IMR-90 (cell line): ENCODE measurements at regions not wholly inside any gene's neighbourhood (a gene's known extent, or its start where the extent isn't known, plus 50 kb on each side); places are given as distances from the start of the nearest gene placed in this dataset.

Source experiments
- ATAC-seq: fragments of 200-7000 bp; cut with Tn5 transposase; 2 replicates; pipeline ENCODE4 v1.9.1; 2020; ENCODE audit warnings: low read depth, mild to moderate bottlenecking, moderate library complexity
- BruUV-seq: library from RNA; stranded (reverse); fragments of 400-500 nt; replicated peaks from 2 replicates; lab custom pipeline; 2021; lab: Mats Ljungman, UMichigan
- CTCF ChIA-PET: fragments of 300-600 bp; formaldehyde crosslinking; extraction: SDS; loops from one replicate; lab custom pipeline; 2021; ENCODE audit warnings: antibody characterized with exemption; lab: Yijun Ruan, JAX
- POLR2A ChIA-PET: fragments of 300-600 bp; sonication (Branson Sonifier 250); formaldehyde crosslinking; loops from one replicate; lab custom pipeline; 2022; ENCODE audit warnings: antibody characterized with exemption; ENCODE audit not compliant: unreplicated experiment; lab: Charles Lee
- DNase-seq: peaks from one replicate; pipeline ENCODE4 v3.0.0; 2013
- H2AFZ ChIP-seq: replicated peaks from 2 replicates; pipeline ENCODE3; 2013; ENCODE audit warnings: low read length, mild to moderate bottlenecking; ENCODE audit not compliant: poor library complexity
- H2AK5ac ChIP-seq: 2 replicates; pipeline ENCODE4 v1.6.1; 2013; ENCODE audit warnings: low read depth, low read length, inconsistent platforms
- H2AK9ac ChIP-seq: replicated peaks from 2 replicates; pipeline ENCODE3; 2013; ENCODE audit warnings: mild to moderate bottlenecking, low read depth, low read length, moderate library complexity; ENCODE audit not compliant: poor library complexity
- H2BK120ac ChIP-seq: 2 replicates; pipeline ENCODE4 v1.6.1; 2013; ENCODE audit warnings: low read depth, low read length, inconsistent platforms
- H2BK15ac ChIP-seq: 3 replicates; pipeline ENCODE4 v1.6.1; 2013; ENCODE audit warnings: low read depth, low read length, inconsistent platforms
- H2BK20ac ChIP-seq: 2 replicates; pipeline ENCODE4 v1.6.1; 2013; ENCODE audit warnings: low read depth, mild to moderate bottlenecking, inconsistent platforms, low read length, moderate library complexity
- H2BK5ac ChIP-seq: 2 replicates; pipeline ENCODE4 v1.6.1; 2013; ENCODE audit warnings: mild to moderate bottlenecking, low read depth, low read length, inconsistent platforms; ENCODE audit not compliant: poor library complexity, severe bottlenecking
- H3K14ac ChIP-seq: replicated peaks from 2 replicates; pipeline ENCODE4 v1.6.1; 2013; ENCODE audit warnings: low read depth, low read length, inconsistent platforms
- H3K18ac ChIP-seq: 2 replicates; pipeline ENCODE4 v1.6.1; 2013; ENCODE audit warnings: low read depth, low read length, control low read depth
- H3K23ac ChIP-seq: 2 replicates; pipeline ENCODE4 v1.6.1; 2013; ENCODE audit warnings: low read depth, low read length, inconsistent platforms
- H3K27ac ChIP-seq: 2 replicates; pipeline ENCODE4 v1.5.1; 2013; ENCODE audit warnings: mild to moderate bottlenecking, control low read depth, low read length; ENCODE audit not compliant: insufficient read depth
- H3K27me3 ChIP-seq: 2 replicates; pipeline ENCODE4 v1.6.1; 2013; ENCODE audit warnings: low read length; ENCODE audit not compliant: control insufficient read depth, insufficient read depth
- H3K36me3 ChIP-seq: 2 replicates; pipeline ENCODE4 v1.6.1; 2013; ENCODE audit warnings: low read length, mixed read lengths; ENCODE audit not compliant: control insufficient read depth, insufficient read depth
- H3K4ac ChIP-seq: 2 replicates; pipeline ENCODE4 v1.6.1; 2013; ENCODE audit warnings: low read depth, low read length, inconsistent platforms
- H3K4me1 ChIP-seq: 2 replicates; pipeline ENCODE4 v1.6.1; 2013; ENCODE audit warnings: low read length, mixed read lengths; ENCODE audit not compliant: control insufficient read depth, insufficient read depth
- H3K4me2 ChIP-seq: 2 replicates; pipeline ENCODE4 v1.6.1; 2013; ENCODE audit warnings: low read depth, mild to moderate bottlenecking, control low read depth, low read length, moderate library complexity
- H3K4me3 ChIP-seq: 2 replicates; pipeline ENCODE4 v1.5.1; 2013; ENCODE audit warnings: low read depth, mild to moderate bottlenecking, control low read depth, low read length, moderate library complexity; ENCODE audit not compliant: insufficient read depth
- H3K56ac ChIP-seq: 2 replicates; pipeline ENCODE4 v1.6.1; 2013; ENCODE audit warnings: low read length, inconsistent platforms; ENCODE audit not compliant: insufficient read depth; ENCODE audit errors: extremely low read depth
- H3K79me1 ChIP-seq, 2 experiments: 2 replicates each; pipeline ENCODE4 v1.6.1; 2013; ENCODE audit warnings: low read length in 2 of 2, inconsistent platforms in 1 of 2, low read depth in 1 of 2
- H3K9ac ChIP-seq: 2 replicates; pipeline ENCODE4 v1.6.1; 2013; ENCODE audit warnings: low read depth, low read length, control low read depth
- H3K9me1 ChIP-seq: 2 replicates; pipeline ENCODE4 v1.6.1; 2013; ENCODE audit warnings: low read length, inconsistent platforms; ENCODE audit not compliant: insufficient read depth
- H3K9me3 ChIP-seq: 2 replicates; pipeline ENCODE4 v1.6.1; 2013; ENCODE audit warnings: low read length; ENCODE audit not compliant: control insufficient read depth, insufficient read depth
- H4K20me1 ChIP-seq: 2 replicates; pipeline ENCODE4 v1.6.1; 2013; ENCODE audit warnings: low read length, inconsistent platforms; ENCODE audit not compliant: insufficient read depth
- H4K5ac ChIP-seq: 2 replicates; pipeline ENCODE4 v1.6.1; 2013; ENCODE audit warnings: mild to moderate bottlenecking, low read depth, low read length, control low read depth
- H4K8ac ChIP-seq, 2 experiments: 2 replicates each; pipeline ENCODE4 v1.6.1; 2013; ENCODE audit warnings: low read depth in 2 of 2, low read length in 2 of 2, control low read depth in 1 of 2, inconsistent platforms in 1 of 2
- H4K91ac ChIP-seq: 2 replicates; pipeline ENCODE4 v1.6.1; 2013; ENCODE audit warnings: low read depth, low read length, inconsistent platforms; ENCODE audit not compliant: insufficient read depth
- BHLHE40 ChIP-seq: fragments of 150-350 bp; IDR thresholded peaks from 2 replicates; pipeline ENCODE4 v1.6.1; 2016; ENCODE audit warnings: mild to moderate bottlenecking, low read depth, low read length
- CEBPB ChIP-seq: IDR thresholded peaks from 2 replicates; pipeline ENCODE4 v1.6.1; 2012; ENCODE audit warnings: low read depth, low read length, improper control_type of control experiment
- CHD1 ChIP-seq: IDR thresholded peaks from 2 replicates; pipeline ENCODE4 v1.6.1; 2012; ENCODE audit warnings: low read depth, low read length, improper control_type of control experiment
- FOS ChIP-seq: fragments of 150-350 bp; IDR thresholded peaks from 2 replicates; pipeline ENCODE4 v1.6.1; 2016; ENCODE audit warnings: low read depth, low read length
- MAFK ChIP-seq: IDR thresholded peaks from 2 replicates; pipeline ENCODE4 v1.6.1; 2012; ENCODE audit warnings: low read depth, low read length, improper control_type of control experiment
- MAZ ChIP-seq: IDR thresholded peaks from 2 replicates; pipeline ENCODE4 v1.6.1; 2012; ENCODE audit warnings: low read depth, mild to moderate bottlenecking, low read length, improper control_type of control experiment, moderate library complexity, borderline replicate concordance
- MXI1 ChIP-seq: IDR thresholded peaks from 2 replicates; pipeline ENCODE4 v1.6.1; 2012; ENCODE audit warnings: low read depth, mild to moderate bottlenecking, low read length, moderate library complexity, borderline replicate concordance
- NFE2L2 ChIP-seq: fragments of 150-350 bp; IDR thresholded peaks from 2 replicates; pipeline ENCODE4 v1.6.1; 2016; ENCODE audit warnings: low read depth, mild to moderate bottlenecking, low read length
- POLR2A ChIP-seq: IDR thresholded peaks from 2 replicates; pipeline ENCODE4 v1.6.1; 2012; ENCODE audit warnings: mild to moderate bottlenecking, low read depth, low read length
- RAD21 ChIP-seq: IDR thresholded peaks from 2 replicates; pipeline ENCODE4 v1.6.1; 2012; ENCODE audit warnings: low read length, improper control_type of control experiment
- RCOR1 ChIP-seq: IDR thresholded peaks from 2 replicates; pipeline ENCODE4 v1.6.1; 2012; ENCODE audit warnings: mild to moderate bottlenecking, low read length, improper control_type of control experiment; ENCODE audit not compliant: insufficient replicate concordance
- RFX5 ChIP-seq: IDR thresholded peaks from 2 replicates; pipeline ENCODE4 v1.8.0; 2012; ENCODE audit warnings: low read depth, mild to moderate bottlenecking, low read length, moderate library complexity
- SMC3 ChIP-seq: fragments of 150-350 bp; IDR thresholded peaks from 2 replicates; pipeline ENCODE4 v1.6.1; 2016; ENCODE audit warnings: low read depth, mild to moderate bottlenecking, antibody characterized with exemption, low read length, moderate library complexity
- WGBS, 2 experiments: methylation state at CpG; one replicate each; pipeline versions ENCODE4 v1.1.5 to v1.1.7; 2013; ENCODE audit warnings: missing lambda C conversion rate in 2 of 2; ENCODE audit not compliant: insufficient read length in 1 of 2; ENCODE audit errors: extremely low coverage in 2 of 2; 5-methylcytosine and 5-hydroxymethylcytosine counted together
- dilution Hi-C: fragments of 300-500 bp; cut with HindIII; formaldehyde crosslinking; loops from one replicate; pipeline ENCODE4 v1.14.3; 2018; ENCODE audit warnings: low sequenced_read_pairs; ENCODE audit not compliant: unreplicated experiment
- in situ Hi-C: fragments of 300-500 bp; cut with MboI; formaldehyde crosslinking; loops from 3 replicates; pipeline ENCODE4 v1.14.3; 2019; ENCODE audit warnings: low sequenced_read_pairs, inconsistent platforms, mixed read lengths
- intact Hi-C: fragments of 100-400 bp; cut with micrococcal nuclease; formaldehyde crosslinking; loops from 2 replicates; pipeline ENCODE4 v1.10.0; 2022
- TF ChIP-seq, protein P1 (sequence below): fragments of 150-350 bp; IDR thresholded peaks from 2 replicates; pipeline ENCODE4 v1.6.1; 2017; ENCODE audit warnings: mild to moderate bottlenecking, antibody characterized with exemption, low read length, low read depth
- TF ChIP-seq, protein P2 (sequence below): conservative IDR thresholded peaks from 2 replicates; pipeline ENCODE4 v1.5.1; 2012; ENCODE audit warnings: mild to moderate bottlenecking, low read depth, low read length, improper control_type of control experiment
- TF ChIP-seq, protein P3 (sequence below): fragments of 150-350 bp; IDR thresholded peaks from 2 replicates; pipeline ENCODE4 v1.6.1; 2016; ENCODE audit warnings: low read depth, mild to moderate bottlenecking, low read length, moderate library complexity, borderline replicate concordance

DNA sequence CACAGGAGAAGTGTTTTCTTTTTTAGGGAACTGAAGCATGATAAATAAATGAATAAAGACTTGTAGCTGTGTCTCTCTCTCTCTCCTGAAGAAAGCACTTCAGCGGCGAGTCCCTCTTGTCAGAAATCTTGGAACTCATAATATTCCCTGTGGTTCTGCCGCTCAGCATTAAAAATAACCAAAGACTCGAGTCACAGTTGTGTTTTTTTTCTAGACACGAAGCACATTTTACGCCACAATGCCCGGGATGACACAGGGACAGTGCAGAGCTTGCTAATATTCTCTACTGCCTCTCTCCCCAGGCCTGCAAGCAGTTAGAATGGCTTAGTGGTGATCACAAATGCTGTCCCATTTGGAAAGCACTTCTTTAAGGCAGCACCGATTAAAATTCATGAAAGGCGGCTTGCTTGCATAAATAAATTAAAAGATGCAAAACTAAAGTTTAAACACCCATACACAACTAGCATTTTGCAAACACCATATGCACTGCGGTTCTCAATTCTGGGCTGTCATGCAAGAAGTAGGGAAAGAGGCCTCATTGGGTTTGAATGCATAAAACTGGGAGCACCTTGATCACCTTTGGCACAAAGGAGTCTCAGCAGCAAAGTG lies 597.4 kb downstream of the SOX6 start:
- no peak overlapping the region for H3K4ac ChIP-seq
- H4K20me1 ChIP-seq = no peaks in the 10 kb centered on the region
- ChIA-PET CTCF (no interaction called here), POLR2A (no interaction called here)
- H3K56ac ChIP-seq = no peak overlapping the region
- H3K4me1 ChIP-seq = no peaks in the 10 kb centered on the region
- TF ChIP-seq, protein P1, sequence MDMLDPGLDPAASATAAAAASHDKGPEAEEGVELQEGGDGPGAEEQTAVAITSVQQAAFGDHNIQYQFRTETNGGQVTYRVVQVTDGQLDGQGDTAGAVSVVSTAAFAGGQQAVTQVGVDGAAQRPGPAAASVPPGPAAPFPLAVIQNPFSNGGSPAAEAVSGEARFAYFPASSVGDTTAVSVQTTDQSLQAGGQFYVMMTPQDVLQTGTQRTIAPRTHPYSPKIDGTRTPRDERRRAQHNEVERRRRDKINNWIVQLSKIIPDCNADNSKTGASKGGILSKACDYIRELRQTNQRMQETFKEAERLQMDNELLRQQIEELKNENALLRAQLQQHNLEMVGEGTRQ = no peak
- TF ChIP-seq MXI1 (no peak), MAFK (no peak), BHLHE40 (no peak), CEBPB (no peak), RCOR1 (no peak), POLR2A (no peak), NFE2L2 (no peak), RFX5 (no peak), FOS (no peak), MAZ (no peak), RAD21 (no peak), SMC3 (no peak), CHD1 (no peak)
- TF ChIP-seq, protein P2, sequence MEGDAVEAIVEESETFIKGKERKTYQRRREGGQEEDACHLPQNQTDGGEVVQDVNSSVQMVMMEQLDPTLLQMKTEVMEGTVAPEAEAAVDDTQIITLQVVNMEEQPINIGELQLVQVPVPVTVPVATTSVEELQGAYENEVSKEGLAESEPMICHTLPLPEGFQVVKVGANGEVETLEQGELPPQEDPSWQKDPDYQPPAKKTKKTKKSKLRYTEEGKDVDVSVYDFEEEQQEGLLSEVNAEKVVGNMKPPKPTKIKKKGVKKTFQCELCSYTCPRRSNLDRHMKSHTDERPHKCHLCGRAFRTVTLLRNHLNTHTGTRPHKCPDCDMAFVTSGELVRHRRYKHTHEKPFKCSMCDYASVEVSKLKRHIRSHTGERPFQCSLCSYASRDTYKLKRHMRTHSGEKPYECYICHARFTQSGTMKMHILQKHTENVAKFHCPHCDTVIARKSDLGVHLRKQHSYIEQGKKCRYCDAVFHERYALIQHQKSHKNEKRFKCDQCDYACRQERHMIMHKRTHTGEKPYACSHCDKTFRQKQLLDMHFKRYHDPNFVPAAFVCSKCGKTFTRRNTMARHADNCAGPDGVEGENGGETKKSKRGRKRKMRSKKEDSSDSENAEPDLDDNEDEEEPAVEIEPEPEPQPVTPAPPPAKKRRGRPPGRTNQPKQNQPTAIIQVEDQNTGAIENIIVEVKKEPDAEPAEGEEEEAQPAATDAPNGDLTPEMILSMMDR = no peak
- TF ChIP-seq, protein P3, sequence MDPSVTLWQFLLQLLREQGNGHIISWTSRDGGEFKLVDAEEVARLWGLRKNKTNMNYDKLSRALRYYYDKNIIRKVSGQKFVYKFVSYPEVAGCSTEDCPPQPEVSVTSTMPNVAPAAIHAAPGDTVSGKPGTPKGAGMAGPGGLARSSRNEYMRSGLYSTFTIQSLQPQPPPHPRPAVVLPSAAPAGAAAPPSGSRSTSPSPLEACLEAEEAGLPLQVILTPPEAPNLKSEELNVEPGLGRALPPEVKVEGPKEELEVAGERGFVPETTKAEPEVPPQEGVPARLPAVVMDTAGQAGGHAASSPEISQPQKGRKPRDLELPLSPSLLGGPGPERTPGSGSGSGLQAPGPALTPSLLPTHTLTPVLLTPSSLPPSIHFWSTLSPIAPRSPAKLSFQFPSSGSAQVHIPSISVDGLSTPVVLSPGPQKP = no peak
- 30% methylated on average over 2 of the region's 10 CpGs; no CpG with 5 or more reads in 1 of the 2 experiments for WGBS, 2 experiments
- no peak overlapping the region for H3K4me2 ChIP-seq
- no peak overlapping the region for H2BK120ac ChIP-seq
- intact Hi-C loops (no loop called here), in situ Hi-C loops (no loop called here), dilution Hi-C loops (no loop called here)
- no peaks in the 10 kb centered on the region for H3K9me3 ChIP-seq
- no peaks in the 10 kb centered on the region for H3K79me1 ChIP-seq
- no peak overlapping the region for H3K18ac ChIP-seq
- no peak overlapping the region for H4K5ac ChIP-seq
- H3K9ac ChIP-seq = no peak overlapping the region
- H3K27ac ChIP-seq = no peak overlapping the region
- ATAC-seq = no peak
- H4K91ac ChIP-seq = no peak overlapping the region
- H3K36me3 ChIP-seq = no peaks in the 10 kb centered on the region
- H3K4me3 ChIP-seq = no peak overlapping the region
- H2BK5ac ChIP-seq = no peak overlapping the region
- no peak overlapping the region for H2BK15ac ChIP-seq
- H4K8ac ChIP-seq = no peak overlapping the region
- no peak overlapping the region for H2BK20ac ChIP-seq
- BruUV-seq = no TSS peak
- H2AK9ac ChIP-seq = no peak overlapping the region
- H3K14ac ChIP-seq = no peak overlapping the region
- no peak overlapping the region for H2AK5ac ChIP-seq
- no peak for DNase-seq
- H3K27me3 ChIP-seq = no peaks in the 10 kb centered on the region
- no peaks in the 10 kb centered on the region for H3K9me1 ChIP-seq
- no peak overlapping the region for H3K23ac ChIP-seq
- no peak overlapping the region for H2AFZ ChIP-seq
